T-helper 2 cell treated with Interferon-gamma antibody and Interleukin-4, amounts not matched to agents 5 μg/mL and 100 μg/mL, for 36 hours (primary cell): ENCODE measurements at regions not wholly inside any gene's neighbourhood (a gene's known extent, or its start where the extent isn't known, plus 50 kb on each side); places are given as distances from the start of the nearest gene placed in this dataset.

ENCODE experiments used
- DNase-seq: peaks from one replicate; pipeline ENCODE4 v3.0.0; 2021; ENCODE audit warnings: low spot score
- H3K27ac Mint-ChIP-seq: one replicate; pipeline ENCODE4 v1.8.0; 2021; ENCODE audit warnings: mild to moderate bottlenecking, mixed read lengths
- H3K27me3 Mint-ChIP-seq: one replicate; pipeline ENCODE4 v1.8.0; 2021; ENCODE audit warnings: low read depth, mixed read lengths
- H3K36me3 Mint-ChIP-seq: one replicate; pipeline ENCODE4 v1.8.0; 2021; ENCODE audit warnings: low read depth, mixed read lengths
- H3K4me1 Mint-ChIP-seq: one replicate; pipeline ENCODE4 v1.8.0; 2021; ENCODE audit warnings: low read depth, mixed read lengths
- H3K4me3 Mint-ChIP-seq: one replicate; pipeline ENCODE4 v1.8.0; 2022; ENCODE audit warnings: mild to moderate bottlenecking, moderate library complexity, mixed read lengths
- H3K9me3 Mint-ChIP-seq: one replicate; pipeline ENCODE4 v1.8.0; 2021; ENCODE audit warnings: mixed read lengths

DNA sequence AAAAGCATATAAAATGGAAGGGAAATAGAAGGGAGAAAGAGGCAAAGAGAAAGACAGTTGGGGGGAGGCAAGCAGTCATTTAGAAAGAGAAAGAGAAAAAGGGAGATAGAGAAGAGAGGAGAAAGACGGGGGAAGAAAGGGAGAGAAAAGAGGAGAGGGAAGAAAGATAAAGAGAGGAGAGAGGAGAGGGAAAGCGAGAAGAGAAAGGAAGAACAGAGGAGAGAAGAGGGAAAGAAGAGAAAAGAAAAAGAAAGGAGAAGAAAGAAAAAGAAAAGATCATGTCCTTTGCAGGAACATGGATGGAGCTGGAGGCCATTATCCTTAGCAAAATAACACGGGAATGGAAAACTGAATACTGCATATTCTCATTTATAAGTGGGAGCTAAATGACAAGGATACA is 247.7 kb downstream of the MIAT start:
- Mint-ChIP-seq H3K27ac (no peak overlapping the region), H3K4me3 (no peak overlapping the region), H3K4me1 (peaks cover 5% of the 10 kb centered on the region)

GRCh38 chr22:26905640-26906039 is 248.3 kb downstream of the MIAT start:
- peaks cover 5% of the 10 kb centered on the region for H3K4me1 Mint-ChIP-seq
- H3K4me3 Mint-ChIP-seq: no peak overlapping the region
- DNase-seq: no peak
- peaks cover 34% of the 10 kb centered on the region for H3K27me3 Mint-ChIP-seq
- no peaks in the 10 kb centered on the region for H3K9me3 Mint-ChIP-seq
- no peak overlapping the region for H3K27ac Mint-ChIP-seq
- no peaks in the 10 kb centered on the region for H3K36me3 Mint-ChIP-seq

More for the DNA sequence above, 247.7 kb downstream of the MIAT start:
- H3K36me3 Mint-ChIP-seq: no peaks in the 10 kb centered on the region
- peaks cover 37% of the 10 kb centered on the region for H3K27me3 Mint-ChIP-seq
- no peaks in the 10 kb centered on the region for H3K9me3 Mint-ChIP-seq
- DNase-seq: no peak

GRCh38 chr22:26906464-26906863 is 249.1 kb downstream of the MIAT start:
- no peak overlapping the region for H3K27ac Mint-ChIP-seq
- no peak for DNase-seq

GRCh38 chr22:26907366-26907765 is 250.0 kb downstream of the MIAT start:
- no peak for DNase-seq
- H3K27me3 Mint-ChIP-seq: peaks cover 32% of the 10 kb centered on the region
- no peak overlapping the region for H3K27ac Mint-ChIP-seq
- no peaks in the 10 kb centered on the region for H3K9me3 Mint-ChIP-seq
- peaks cover 5% of the 10 kb centered on the region for H3K4me1 Mint-ChIP-seq
- no peaks in the 10 kb centered on the region for H3K36me3 Mint-ChIP-seq
- no peak overlapping the region for H3K4me3 Mint-ChIP-seq

More at GRCh38 chr22:26906464-26906863, 249.1 kb downstream of the MIAT start:
- Mint-ChIP-seq H3K4me1 (peaks cover 5% of the 10 kb centered on the region), H3K27me3 (peaks cover 29% of the 10 kb centered on the region), H3K36me3 (no peaks in the 10 kb centered on the region), H3K9me3 (no peaks in the 10 kb centered on the region), H3K4me3 (no peak overlapping the region)

GRCh38 chr22:26910845-26911244 is 253.5 kb downstream of the MIAT start:
- H3K9me3 Mint-ChIP-seq: no peaks in the 10 kb centered on the region
- DNase-seq: no peak
- no peaks in the 10 kb centered on the region for H3K36me3 Mint-ChIP-seq
- peaks cover 11% of the 10 kb centered on the region for H3K27me3 Mint-ChIP-seq
- no peak overlapping the region for H3K27ac Mint-ChIP-seq
- H3K4me3 Mint-ChIP-seq: no peak overlapping the region
- H3K4me1 Mint-ChIP-seq: no peaks in the 10 kb centered on the region

GRCh38 chr22:26912655-26913345 is 255.4 kb downstream of the MIAT start:
- no peaks in the 10 kb centered on the region for H3K9me3 Mint-ChIP-seq
- H3K4me3 Mint-ChIP-seq: no peak overlapping the region
- peaks cover 11% of the 10 kb centered on the region for H3K27me3 Mint-ChIP-seq
- no peaks in the 10 kb centered on the region for H3K36me3 Mint-ChIP-seq
- no peaks in the 10 kb centered on the region for H3K4me1 Mint-ChIP-seq
- no peak overlapping the region for H3K27ac Mint-ChIP-seq
- DNase-seq: no peak

DNA sequence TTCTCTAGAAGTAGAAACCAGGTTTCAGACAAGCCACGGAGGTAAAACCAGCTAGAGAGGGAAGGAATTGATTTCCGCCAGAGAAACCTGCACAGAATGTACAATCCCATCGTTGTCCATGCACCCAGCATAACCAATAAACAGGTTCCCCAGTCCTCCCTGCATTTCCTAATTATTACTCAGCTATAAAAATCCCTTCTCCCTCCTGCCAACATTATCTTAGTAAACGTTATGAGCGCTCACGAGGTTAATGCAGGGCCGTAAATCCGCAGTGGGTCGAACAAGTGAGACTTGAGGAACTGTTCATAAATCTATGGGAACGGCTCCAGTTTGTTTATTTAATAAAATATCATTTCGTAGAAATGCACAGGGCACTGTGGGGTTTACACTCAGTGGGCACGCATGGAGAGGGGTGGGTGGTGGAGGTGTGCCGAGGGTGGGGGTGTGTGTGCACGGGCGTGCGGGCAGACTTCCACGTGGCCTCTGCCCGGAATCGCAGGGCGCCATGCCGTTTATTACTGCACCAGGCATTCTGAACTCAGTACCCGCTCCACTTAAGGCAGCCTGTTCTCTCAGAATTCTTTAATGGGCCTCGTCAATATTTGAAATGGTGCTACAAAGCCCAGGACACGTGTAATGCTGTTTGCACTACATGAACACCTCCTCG is 257.3 kb downstream of the MIAT start:
- Mint-ChIP-seq H3K4me3 (no peak overlapping the region), H3K36me3 (no peaks in the 10 kb centered on the region), H3K27me3 (peaks cover 11% of the 10 kb centered on the region), H3K9me3 (no peaks in the 10 kb centered on the region), H3K4me1 (no peaks in the 10 kb centered on the region), H3K27ac (no peak overlapping the region)
- DNase-seq: no peak

GRCh38 chr22:26916236-26916635 is 258.8 kb downstream of the MIAT start:
- peaks cover 11% of the 10 kb centered on the region for H3K27me3 Mint-ChIP-seq

GRCh38 chr22:26918226-26918625 is 260.8 kb downstream of the MIAT start:
- Mint-ChIP-seq H3K27ac (no peak overlapping the region), H3K27me3 (peaks cover 2% of the 10 kb centered on the region), H3K4me3 (no peak overlapping the region), H3K4me1 (no peaks in the 10 kb centered on the region), H3K36me3 (no peaks in the 10 kb centered on the region), H3K9me3 (no peaks in the 10 kb centered on the region)
- DNase-seq: no peak

More at GRCh38 chr22:26916236-26916635, 258.8 kb downstream of the MIAT start:
- no peak for DNase-seq
- H3K4me3 Mint-ChIP-seq: no peak overlapping the region
- H3K9me3 Mint-ChIP-seq: no peaks in the 10 kb centered on the region
- H3K27ac Mint-ChIP-seq: no peak overlapping the region
- H3K36me3 Mint-ChIP-seq: no peaks in the 10 kb centered on the region
- H3K4me1 Mint-ChIP-seq: no peaks in the 10 kb centered on the region

DNA sequence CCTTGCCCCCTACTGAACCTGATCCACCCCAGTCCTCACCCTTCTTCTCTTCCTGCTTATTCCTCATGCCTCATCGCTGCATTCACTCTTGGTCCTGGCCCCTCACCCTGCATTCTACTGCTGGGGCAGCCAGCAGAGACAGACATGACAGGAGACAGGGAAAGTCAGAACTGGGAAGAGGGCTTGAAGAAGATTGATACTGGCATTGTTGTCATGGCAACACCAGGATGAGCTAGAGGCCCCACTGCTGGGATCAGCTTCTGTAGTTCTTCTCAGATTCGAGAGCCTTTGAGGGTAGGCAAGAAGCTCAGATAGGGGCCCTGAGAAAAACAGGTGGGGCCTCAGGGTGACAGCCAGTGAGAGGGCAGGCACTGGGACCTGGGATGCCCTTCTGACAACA is 264.3 kb downstream of the MIAT start:
- no peaks in the 10 kb centered on the region for H3K36me3 Mint-ChIP-seq
- H3K27ac Mint-ChIP-seq: no peak overlapping the region
- H3K27me3 Mint-ChIP-seq: no peaks in the 10 kb centered on the region
- no peaks in the 10 kb centered on the region for H3K4me1 Mint-ChIP-seq
- H3K4me3 Mint-ChIP-seq: no peak overlapping the region
- no peaks in the 10 kb centered on the region for H3K9me3 Mint-ChIP-seq
- no peak for DNase-seq

GRCh38 chr22:26922806-26923205 is 265.4 kb downstream of the MIAT start:
- H3K36me3 Mint-ChIP-seq: no peaks in the 10 kb centered on the region
- H3K4me1 Mint-ChIP-seq: no peaks in the 10 kb centered on the region
- H3K27me3 Mint-ChIP-seq: no peaks in the 10 kb centered on the region
- no peaks in the 10 kb centered on the region for H3K9me3 Mint-ChIP-seq
- no peak for DNase-seq
- H3K27ac Mint-ChIP-seq: no peak overlapping the region
- no peak overlapping the region for H3K4me3 Mint-ChIP-seq

GRCh38 chr22:26923531-26923930 is 266.1 kb downstream of the MIAT start:
- Mint-ChIP-seq H3K4me3 (no peak overlapping the region), H3K9me3 (no peaks in the 10 kb centered on the region), H3K4me1 (no peaks in the 10 kb centered on the region), H3K36me3 (no peaks in the 10 kb centered on the region), H3K27ac (no peak overlapping the region), H3K27me3 (no peaks in the 10 kb centered on the region)
- DNase-seq: no peak

DNA sequence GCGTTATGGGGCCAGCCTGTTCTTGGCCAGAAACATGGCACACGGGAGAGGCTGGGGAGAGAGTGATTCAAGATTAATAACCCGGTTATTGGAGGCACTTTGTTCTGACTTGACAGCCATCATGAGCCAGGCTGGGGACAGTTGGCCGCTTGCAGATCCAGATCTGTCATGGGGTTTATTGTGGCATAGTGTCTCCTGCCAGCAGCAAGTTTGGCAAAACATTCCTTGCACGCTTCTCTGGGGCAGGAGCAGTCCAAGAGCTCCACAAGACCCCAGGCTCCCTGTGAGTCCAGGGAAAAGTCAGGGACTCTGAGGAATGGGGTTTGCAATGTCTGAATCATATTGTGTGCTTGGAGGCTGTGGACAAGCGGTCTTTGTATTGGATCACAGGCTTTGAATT is 270.4 kb downstream of the MIAT start:
- Mint-ChIP-seq H3K4me3 (no peak overlapping the region), H3K27me3 (no peaks in the 10 kb centered on the region), H3K9me3 (no peaks in the 10 kb centered on the region), H3K4me1 (no peaks in the 10 kb centered on the region), H3K27ac (no peak overlapping the region), H3K36me3 (no peaks in the 10 kb centered on the region)
- no peak for DNase-seq

GRCh38 chr22:26931471-26931870 is 274.1 kb downstream of the MIAT start:
- Mint-ChIP-seq H3K4me3 (no peak overlapping the region), H3K27ac (no peak overlapping the region), H3K27me3 (no peaks in the 10 kb centered on the region), H3K36me3 (no peaks in the 10 kb centered on the region), H3K4me1 (no peaks in the 10 kb centered on the region), H3K9me3 (no peaks in the 10 kb centered on the region)
- DNase-seq: no peak
